GM19372 (cell line): ENCODE measurements at regions not wholly inside any gene's neighbourhood (a gene's known extent, or its start where the extent isn't known, plus 50 kb on each side); places are given as distances from the start of the nearest gene placed in this dataset.
"Not testable (repeated sequence)": the region's sequence is repeated elsewhere in the genome, so short reads cannot be mapped to it uniquely, and the experiment has no call there.

Experiments used
- ATAC-seq: cut with Tn5 transposase; IDR thresholded peaks from one replicate; pipeline ENCODE4 v1.9.1; 2021; ENCODE audit warnings: mild to moderate bottlenecking, low read depth, moderate library complexity; ENCODE audit not compliant: unreplicated experiment

DNA sequence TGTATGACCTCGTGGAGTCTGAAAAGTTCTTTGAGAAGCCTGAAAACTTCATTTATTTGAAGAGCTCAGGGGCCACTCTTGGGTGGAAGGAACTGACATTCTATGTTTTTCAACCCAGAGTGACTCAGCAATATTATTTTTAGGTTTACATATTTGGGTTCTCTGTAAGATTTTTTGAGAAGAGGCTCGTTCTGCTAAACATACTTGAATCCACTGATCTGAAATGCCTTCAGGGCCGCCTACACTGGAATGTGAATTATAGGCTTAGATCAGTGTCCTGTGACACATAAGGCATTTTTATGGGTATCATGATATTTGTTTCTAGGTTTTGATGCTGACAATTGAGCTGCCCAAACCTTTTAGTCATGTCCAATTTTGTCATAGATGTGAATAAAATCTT is 86.2 kb downstream of the PSAT1 start:
- ATAC-seq, result no peak

DNA sequence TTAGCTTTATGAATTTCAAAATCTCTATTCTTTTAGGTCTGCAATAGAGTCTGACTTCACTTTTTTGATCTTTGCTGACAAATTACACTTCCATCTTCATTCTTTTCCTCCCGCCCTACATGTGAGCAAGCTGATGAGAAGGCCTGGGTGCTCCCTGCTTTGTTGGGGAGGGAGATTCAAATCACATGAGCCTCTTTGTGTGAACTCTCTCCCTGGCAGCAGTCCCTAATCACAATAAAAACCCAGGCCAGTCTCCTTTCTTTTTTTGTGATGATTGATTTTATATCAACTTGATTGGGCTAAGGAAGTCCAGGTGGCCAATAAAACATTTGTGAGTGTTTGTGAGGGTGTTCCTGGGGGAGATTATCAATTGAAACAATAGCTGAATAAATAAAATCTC is 89.4 kb downstream of the PSAT1 start:
- no peak for ATAC-seq

GRCh38 chr9:78386773-78387172 is 89.8 kb downstream of the PSAT1 start:
- ATAC-seq, result no peak

DNA sequence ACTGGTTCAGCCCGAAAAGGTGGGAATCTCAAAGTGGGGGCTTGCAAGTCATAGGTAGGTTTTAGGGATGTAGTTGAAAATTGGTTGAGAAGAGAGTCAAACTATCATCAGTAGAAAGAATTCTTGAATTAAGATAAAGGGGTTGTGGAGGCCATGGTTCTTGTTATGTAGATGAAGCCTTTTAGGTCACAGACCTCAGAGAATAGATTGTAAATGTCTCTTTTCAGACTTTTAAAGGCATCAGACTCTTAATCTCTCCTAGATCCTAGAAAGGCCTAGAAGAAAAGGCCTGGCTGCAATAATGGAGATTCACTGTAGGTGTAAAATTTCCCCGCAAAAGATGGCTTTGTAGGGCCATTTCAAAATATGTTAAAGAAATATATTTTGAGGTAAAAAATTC is 96.4 kb downstream of the PSAT1 start:
- no peak for ATAC-seq

DNA sequence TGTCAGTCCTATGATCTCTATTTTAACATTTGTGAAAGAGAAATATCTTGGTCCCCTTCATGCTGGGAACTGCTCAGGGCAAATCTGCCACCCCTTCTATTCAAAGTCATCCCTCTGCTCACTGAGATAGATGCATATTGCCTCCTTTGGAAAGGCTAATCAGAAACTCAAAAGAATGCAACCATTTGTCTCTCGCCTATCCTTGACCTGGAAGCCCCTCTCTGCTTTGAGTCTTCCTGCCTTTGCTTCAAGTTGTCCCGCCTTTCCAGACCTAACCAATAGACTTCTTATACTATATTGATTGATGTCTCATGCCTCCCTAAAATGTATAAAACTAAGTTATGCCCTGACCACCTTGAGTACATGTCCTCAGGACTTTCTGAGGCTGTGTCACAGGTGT is 97.0 kb downstream of the PSAT1 start:
- no peak for ATAC-seq

DNA sequence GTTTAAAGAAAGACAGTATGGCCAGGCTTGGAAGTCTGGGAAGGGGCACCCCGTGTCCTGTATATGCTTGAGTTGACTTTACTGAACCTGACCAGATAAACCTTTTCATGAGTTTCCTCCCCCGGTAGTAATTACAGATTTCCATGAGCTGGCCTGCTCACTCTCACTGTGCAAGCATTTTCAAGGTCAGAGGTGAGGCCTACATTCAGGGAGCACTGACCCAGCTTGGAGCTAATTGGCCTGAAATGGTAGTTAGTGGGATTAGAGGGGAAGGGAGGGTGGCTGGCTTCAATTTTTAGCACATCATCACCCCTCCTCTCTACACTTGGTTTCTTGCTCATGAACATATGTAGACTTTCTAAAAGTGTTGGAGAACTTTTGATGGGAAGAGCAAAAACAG is 99.2 kb downstream of the PSAT1 start:
- no peak for ATAC-seq

- no peak for ATAC-seq
Observed at GRCh38 chr9:78397045-78397444, 100.1 kb downstream of the PSAT1 start.

GRCh38 chr9:78397454-78397853 is 100.5 kb downstream of the PSAT1 start:
- ATAC-seq, result no peak

- ATAC-seq, result no peak
Observed at GRCh38 chr9:78399153-78399552, 102.2 kb downstream of the PSAT1 start.

DNA sequence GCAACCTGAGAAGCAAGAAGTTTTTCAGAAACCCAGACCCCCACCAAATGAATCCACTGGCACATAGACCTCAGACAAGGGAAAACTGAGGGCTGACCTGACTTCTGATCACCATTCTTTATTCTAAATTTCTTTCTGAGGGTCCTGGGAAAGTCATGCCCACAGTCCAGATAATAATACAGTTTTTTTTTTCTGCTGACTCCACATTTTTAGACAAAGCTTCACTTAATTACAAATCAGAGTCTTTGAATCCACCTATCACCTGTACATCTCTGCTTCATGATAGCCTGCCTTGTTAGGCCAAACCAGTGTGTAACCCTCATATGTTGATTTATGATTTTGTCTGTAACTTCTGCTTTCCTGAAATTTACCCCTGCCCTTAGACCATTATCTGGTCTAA is 103.6 kb downstream of the PSAT1 start:
- ATAC-seq, result no peak

DNA sequence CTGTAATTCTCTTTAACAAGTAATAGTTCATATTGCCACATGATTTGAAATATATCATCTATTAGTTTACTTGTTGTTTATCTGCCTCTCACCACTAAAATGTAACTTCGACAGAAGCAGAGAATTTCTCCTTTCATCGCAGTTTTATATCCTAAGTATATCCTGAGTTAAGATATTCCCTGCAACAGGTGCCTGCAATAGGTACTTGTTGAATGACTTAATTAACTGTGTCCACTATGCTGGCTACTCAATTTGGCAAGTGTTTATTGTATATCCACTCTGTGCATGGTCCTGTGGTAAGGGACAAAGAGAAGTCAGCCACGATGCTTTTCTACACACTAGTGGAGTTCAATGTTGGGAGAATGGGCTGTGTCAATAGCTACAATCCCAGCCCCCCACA is 108.5 kb downstream of the PSAT1 start:
- ATAC-seq, result no peak

DNA sequence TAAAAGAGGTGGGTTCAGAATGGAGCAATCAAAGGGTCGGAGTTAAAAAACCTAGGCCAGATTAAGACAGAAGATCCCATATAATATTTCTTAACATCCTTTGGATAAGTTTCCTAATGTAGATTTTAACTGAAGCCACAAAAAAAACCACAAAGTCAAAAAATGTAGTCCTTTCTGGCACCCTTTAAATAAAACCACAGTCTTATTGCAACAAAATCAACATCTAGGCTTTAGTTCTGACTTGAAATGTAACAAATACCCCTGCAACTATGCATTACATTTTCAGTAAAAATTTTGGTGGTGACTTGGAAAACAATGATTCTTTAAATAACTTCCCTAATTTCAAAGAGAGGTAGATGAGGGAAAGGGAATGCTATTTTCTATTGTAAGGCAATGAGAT is 109.2 kb downstream of the PSAT1 start:
- ATAC-seq, result no peak

GRCh38 chr9:78406933-78407332 is 110.0 kb downstream of the PSAT1 start:
- no peak for ATAC-seq

- no peak for ATAC-seq
Observed at GRCh38 chr9:78407636-78408312, 110.8 kb downstream of the PSAT1 start.

GRCh38 chr9:78408388-78408787 is 111.5 kb downstream of the PSAT1 start:
- no peak for ATAC-seq

- ATAC-seq, result not testable (repeated sequence)
Observed at GRCh38 chr9:78409928-78410510, 113.1 kb downstream of the PSAT1 start.

- ATAC-seq, result no peak
Observed at GRCh38 chr9:78422309-78422708, 125.4 kb downstream of the PSAT1 start.

DNA sequence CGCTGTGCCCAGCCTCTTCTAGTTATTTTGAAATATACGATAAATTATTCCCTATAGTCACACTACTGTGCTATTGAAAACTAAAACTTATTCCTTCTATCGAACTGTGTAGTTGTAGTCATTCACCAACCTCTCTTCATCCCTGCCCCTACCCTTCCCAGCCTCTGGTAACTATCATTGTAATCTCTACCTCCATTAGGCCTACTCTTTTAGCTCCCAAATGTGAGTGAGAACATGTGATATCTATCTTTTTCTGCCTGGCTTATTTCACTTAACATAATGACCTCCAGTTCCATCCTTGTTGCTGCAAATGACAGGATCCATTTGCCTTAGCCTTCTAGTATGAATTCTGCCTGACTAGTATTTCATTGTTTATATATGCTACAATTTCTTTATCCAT is 127.4 kb downstream of the PSAT1 start:
- ATAC-seq, result no peak

GRCh38 chr9:78428640-78429039 is 131.7 kb downstream of the PSAT1 start:
- no peak for ATAC-seq

- ATAC-seq, result no peak
Observed at GRCh38 chr9:78430387-78430786, 133.5 kb downstream of the PSAT1 start.

DNA sequence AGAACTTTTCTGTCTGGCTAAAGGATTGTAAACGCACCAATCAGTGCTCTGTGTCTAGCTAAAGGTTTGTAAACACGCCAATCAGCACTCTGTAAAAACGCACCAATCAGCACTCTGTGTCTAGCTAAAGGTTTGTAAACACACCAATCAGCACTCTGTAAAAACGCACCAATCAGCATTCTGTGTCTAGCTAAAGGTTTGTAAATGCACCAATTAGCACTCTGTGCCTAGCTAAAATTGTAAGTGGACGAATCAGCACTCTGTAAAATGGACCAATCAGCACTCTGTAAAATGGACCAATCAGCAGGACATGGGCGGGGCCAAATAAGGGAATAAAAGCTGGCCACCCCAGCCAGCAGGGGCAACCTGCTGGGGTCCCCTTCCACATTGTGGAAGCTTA is 134.1 kb downstream of the PSAT1 start:
- not testable (repeated sequence) for ATAC-seq

GRCh38 chr9:78436873-78437272 is 139.9 kb downstream of the PSAT1 start:
- no peak for ATAC-seq

- ATAC-seq, result no peak
Observed at GRCh38 chr9:78437296-78437695, 140.4 kb downstream of the PSAT1 start.
